B cell (primary cell): ENCODE measurements at regions not wholly inside any gene's neighbourhood (a gene's known extent, or its start where the extent isn't known, plus 50 kb on each side); places are given as distances from the start of the nearest gene placed in this dataset.

Experiments
- ATAC-seq: fragments of 200-7000 bp; cut with Tn5 transposase; one replicate; pipeline ENCODE4 v1.10.0; 2021; ENCODE audit warnings: low read depth, mild to moderate bottlenecking, moderate number of reproducible peaks, moderate library complexity
- CTCF ChIA-PET: fragments of 350-600 bp; sonication (Branson Sonifier 250); formaldehyde crosslinking; loops from one replicate; lab custom pipeline; 2021; ENCODE audit warnings: antibody characterized with exemption, inconsistent platforms; lab: Charles Lee
- POLR2A ChIA-PET: fragments of 350-600 bp; sonication (Branson Sonifier 250); formaldehyde crosslinking; loops from one replicate; lab custom pipeline; 2021; ENCODE audit warnings: antibody characterized with exemption; lab: Charles Lee
- DNase-seq: peaks from one replicate; pipeline ENCODE4 v3.0.0; 2013
- H2AFZ ChIP-seq: 2 replicates; pipeline ENCODE4 v1.6.1; 2012; ENCODE audit warnings: mild to moderate bottlenecking, low read depth, low read length; ENCODE audit not compliant: insufficient read depth, poor library complexity, severe bottlenecking
- H3K27ac ChIP-seq, 2 donors: 1 replicate in 1 of 2; 2 replicates in 1 of 2; pipeline ENCODE4 v1.5.1; 2012 to 2013; ENCODE audit warnings: low read length in 2 of 2, mild to moderate bottlenecking in 2 of 2, moderate library complexity in 1 of 2
- H3K27me3 ChIP-seq, 4 experiments: fragments of 200-600 bp in 1 of 4; sonication (generic) in 1 of 4; replicated peaks in 1 of 4; 1 replicate in 2 of 4; 2 replicates in 2 of 4; pipeline versions ENCODE4 v1.6.1 to v1.7.0; 2013 to 2016; ENCODE audit warnings: low read length in 3 of 4, mild to moderate bottlenecking in 2 of 4, mixed read lengths in 1 of 4, moderate library complexity in 1 of 4; ENCODE audit not compliant: insufficient read depth in 4 of 4, control insufficient read depth in 3 of 4; ENCODE audit errors: control extremely low read depth in 1 of 4
- H3K36me3 ChIP-seq, 2 experiments: replicated peaks in 1 of 2; 1 replicate in 1 of 2; 2 replicates in 1 of 2; pipeline versions ENCODE4 v1.6.1 to v1.7.1; 2013; ENCODE audit warnings: low read length in 1 of 2; ENCODE audit not compliant: insufficient read depth in 2 of 2, control insufficient read depth in 1 of 2; ENCODE audit errors: control extremely low read depth in 1 of 2, extremely low read depth in 1 of 2
- H3K4me1 ChIP-seq, 2 donors: fragments of 200-600 bp in 1 of 2; sonication (generic) in 1 of 2; 1 replicate in 1 of 2; 2 replicates in 1 of 2; pipeline versions ENCODE4 v1.5.1 to v1.6.1; 2013 to 2017; ENCODE audit warnings: low read length in 2 of 2; ENCODE audit not compliant: control insufficient read depth in 2 of 2, insufficient read depth in 2 of 2
- H3K4me2 ChIP-seq: replicated peaks from 2 replicates; pipeline ENCODE3; 2012; ENCODE audit warnings: mild to moderate bottlenecking, low read depth, low read length; ENCODE audit not compliant: poor library complexity, severe bottlenecking
- H3K4me3 ChIP-seq, 5 experiments: fragments of 200-600 bp in 1 of 5; sonication (generic) in 1 of 5; 1 replicate in 3 of 5; 2 replicates in 2 of 5; pipeline versions ENCODE4 v1.5.1 to v1.7.0; 2011 to 2016; ENCODE audit warnings: low read length in 4 of 5, mild to moderate bottlenecking in 4 of 5, low read depth in 2 of 5, control low read depth in 1 of 5, moderate library complexity in 1 of 5; ENCODE audit not compliant: insufficient read depth in 1 of 5; ENCODE audit errors: control extremely low read depth in 1 of 5, extremely low read depth in 1 of 5
- H3K79me2 ChIP-seq: fragments of 200-600 bp; sonication (generic); one replicate; pipeline ENCODE4 v1.6.0; 2016; ENCODE audit warnings: low read length; ENCODE audit not compliant: control insufficient read depth, insufficient read depth
- H3K9ac ChIP-seq: fragments of 200-600 bp; sonication (generic); 2 replicates; pipeline ENCODE4 v1.6.1; 2017; ENCODE audit warnings: mild to moderate bottlenecking, low read length, moderate library complexity
- H3K9me3 ChIP-seq, 3 donors: one replicate each; pipeline versions ENCODE4 v1.6.1 to v1.7.1; 2013; ENCODE audit warnings: low read length in 2 of 3; ENCODE audit not compliant: control insufficient read depth in 2 of 3, insufficient read depth in 1 of 3; ENCODE audit errors: control extremely low read depth in 1 of 3
- H4K20me1 ChIP-seq: 2 replicates; pipeline ENCODE4 v1.6.0; 2012; ENCODE audit warnings: mild to moderate bottlenecking, low read length; ENCODE audit not compliant: insufficient read depth, control insufficient read depth, poor library complexity, severe bottlenecking
- H3K27ac Mint-ChIP-seq: one replicate; pipeline ENCODE4 v1.8.0; 2021; ENCODE audit warnings: mixed read lengths
- H3K27me3 Mint-ChIP-seq: one replicate; pipeline ENCODE4 v1.8.0; 2021; ENCODE audit warnings: mixed read lengths
- H3K4me1 Mint-ChIP-seq: one replicate; pipeline ENCODE4 v1.8.0; 2021; ENCODE audit warnings: mixed read lengths
- H3K4me3 Mint-ChIP-seq: one replicate; pipeline ENCODE4 v1.8.0; 2021; ENCODE audit warnings: mixed read lengths
- H3K9me3 Mint-ChIP-seq: one replicate; pipeline ENCODE4 v1.8.0; 2022; ENCODE audit warnings: mixed read lengths; ENCODE audit not compliant: insufficient read depth
- CTCF ChIP-seq: fragments of 200-600 bp; IDR thresholded peaks from one replicate; pipeline ENCODE4 v1.8.0; 2022; ENCODE audit warnings: antibody characterized with exemption, mild to moderate bottlenecking
- EZH2 ChIP-seq: IDR thresholded peaks from 2 replicates; pipeline ENCODE4 v1.6.1; 2012; ENCODE audit warnings: borderline replicate concordance, low read depth, mild to moderate bottlenecking, moderate library complexity, low read length; ENCODE audit not compliant: insufficient read depth, poor library complexity, severe bottlenecking
- WGBS: methylation state at CpG from one replicate; pipeline ENCODE4 v1.1.5; 2013; ENCODE audit warnings: missing lambda C conversion rate; ENCODE audit not compliant: insufficient coverage; 5-methylcytosine and 5-hydroxymethylcytosine counted together
- intact Hi-C: fragments of 100-400 bp; cut with micrococcal nuclease; formaldehyde crosslinking; loops from one replicate; pipeline ENCODE4 v1.10.0; 2022

GRCh38 chr6:141134723-141135122 lies 998.0 kb upstream of the GJE1 start:
- Mint-ChIP-seq H3K9me3 (no peaks in the 10 kb centered on the region), H3K27ac (no peak overlapping the region), H3K4me3 (no peak overlapping the region), H3K27me3 (no peaks in the 10 kb centered on the region), H3K4me1 (no peaks in the 10 kb centered on the region)
- Histone ChIP-seq H4K20me1 (no peaks in the 10 kb centered on the region), H3K4me1 (no peaks in the 10 kb centered on the region), H3K9me3 (no peaks in the 10 kb centered on the region), H3K27ac (no peak overlapping the region), H2AFZ (no peak overlapping the region), H3K9ac (no peak overlapping the region), H3K4me2 (no peak overlapping the region), H3K79me2 (no peaks in the 10 kb centered on the region), H3K27me3 (no peaks in the 10 kb centered on the region), H3K36me3 (no peaks in the 10 kb centered on the region), H3K4me3 (no peak overlapping the region)
- ChIA-PET POLR2A (no interaction called here), CTCF (no interaction called here)
- no CpG with 5 or more reads among the region's 1 CpG for WGBS
- ATAC-seq: no peak
- intact Hi-C loops: no loop called here
- DNase-seq: no peak
- TF ChIP-seq CTCF (no peak), EZH2 (no peak)

GRCh38 chr6:141133836-141134235 lies 998.9 kb upstream of the GJE1 start:
- Histone ChIP-seq H3K27ac (no peak overlapping the region), H3K36me3 (no peaks in the 10 kb centered on the region), H3K4me1 (no peaks in the 10 kb centered on the region), H3K4me3 (no peak overlapping the region), H3K9ac (no peak overlapping the region), H3K79me2 (no peaks in the 10 kb centered on the region), H4K20me1 (no peaks in the 10 kb centered on the region), H2AFZ (no peak overlapping the region), H3K4me2 (no peak overlapping the region), H3K27me3 (no peaks in the 10 kb centered on the region), H3K9me3 (no peaks in the 10 kb centered on the region)
- ChIA-PET POLR2A (no interaction called here), CTCF (no interaction called here)
- Mint-ChIP-seq H3K4me3 (no peak overlapping the region), H3K27me3 (no peaks in the 10 kb centered on the region), H3K4me1 (no peaks in the 10 kb centered on the region), H3K27ac (no peak overlapping the region), H3K9me3 (no peaks in the 10 kb centered on the region)
- intact Hi-C loops: no loop called here
- DNase-seq: no peak
- TF ChIP-seq EZH2 (no peak), CTCF (no peak)
- no CpG with 5 or more reads among the region's 3 CpGs for WGBS
- ATAC-seq: no peak
